ENCODE measurements at regions not wholly inside any gene's neighbourhood (a gene's known extent, or its start where the extent isn't known, plus 50 kb on each side); places are given as distances from the start of the nearest gene placed in this dataset.

GRCh38 chr18:76195601-76196000 is 299.4 kb downstream of the ZNF516 start:
- H3K36me3 ChIP-seq (replicated peaks; ENCODE audit: insufficient read depth, low read length) = no peaks in the 10 kb centered on the region
- H3K9me2 ChIP-seq (replicated peaks; ENCODE audit: insufficient read depth, low read length) = no peaks in the 10 kb centered on the region
- no peak for TF ChIP-seq CTCF (IDR thresholded peaks at IDR 0.05; ENCODE audit: low read length)
- TF ChIP-seq EZH2phosphoT487 (IDR thresholded peaks at IDR 0.05; ENCODE audit: low read length) = no peak
- no peak for TF ChIP-seq EZH2 (optimal IDR thresholded peaks at IDR 0.05; ENCODE audit: low read depth, low read length)
- H3K4me2 ChIP-seq (ENCODE audit: low read depth, low read length) = no peak overlapping the region
- H4K20me1 ChIP-seq (ENCODE audit: insufficient read depth, low read length) = no peaks in the 10 kb centered on the region
- no peak overlapping the region for H3K9ac ChIP-seq (ENCODE audit: low read length)
- no peaks in the 10 kb centered on the region for H3K9me3 ChIP-seq (replicated peaks; ENCODE audit: insufficient read depth, low read length)
- H3F3A ChIP-seq (ENCODE audit: insufficient read depth, low read length) = no peaks in the 10 kb centered on the region
- H3K79me2 ChIP-seq (ENCODE audit: low read length) = no peaks in the 10 kb centered on the region
- H3K27ac ChIP-seq (ENCODE audit: low read length) = no peak overlapping the region
- no peaks in the 10 kb centered on the region for H3K4me1 ChIP-seq (ENCODE audit: low read length)
- H3K27me3 ChIP-seq (replicated peaks; ENCODE audit: insufficient read depth, low read length) = no peaks in the 10 kb centered on the region
- H3K4me3 ChIP-seq (ENCODE audit: low read length) = no peak overlapping the region
- H2AFZ ChIP-seq (ENCODE audit: low read length) = no peak overlapping the region
- no peak for DNase-seq

GRCh38 chr18:76188097-76188496 is 306.9 kb downstream of the ZNF516 start:
- no peaks in the 10 kb centered on the region for H3K9me2 ChIP-seq (replicated peaks; ENCODE audit: insufficient read depth, low read length)
- H3K4me3 ChIP-seq (ENCODE audit: low read length) = no peak overlapping the region
- H3K9me3 ChIP-seq (replicated peaks; ENCODE audit: insufficient read depth, low read length) = no peaks in the 10 kb centered on the region
- no peak overlapping the region for H2AFZ ChIP-seq (ENCODE audit: low read length)
- no peaks in the 10 kb centered on the region for H3K79me2 ChIP-seq (ENCODE audit: low read length)
- H3K36me3 ChIP-seq (replicated peaks; ENCODE audit: insufficient read depth, low read length) = no peaks in the 10 kb centered on the region
- H4K20me1 ChIP-seq (ENCODE audit: insufficient read depth, low read length) = no peaks in the 10 kb centered on the region
- H3K27ac ChIP-seq (ENCODE audit: low read length) = no peak overlapping the region
- TF ChIP-seq EZH2phosphoT487 (IDR thresholded peaks at IDR 0.05; ENCODE audit: low read length) (no peak), CTCF (IDR thresholded peaks at IDR 0.05; ENCODE audit: low read length) (no peak)
- H3K9ac ChIP-seq (ENCODE audit: low read length) = no peak overlapping the region
- DNase-seq = no peak
- no peaks in the 10 kb centered on the region for H3K4me1 ChIP-seq (ENCODE audit: low read length)
- no peaks in the 10 kb centered on the region for H3F3A ChIP-seq (ENCODE audit: insufficient read depth, low read length)
- H3K27me3 ChIP-seq (replicated peaks; ENCODE audit: insufficient read depth, low read length) = no peaks in the 10 kb centered on the region
- no peak overlapping the region for H3K4me2 ChIP-seq (ENCODE audit: low read depth, low read length)

GRCh38 chr18:76179257-76179656 is 315.8 kb downstream of the ZNF516 start:
- DNase-seq = no peak
- Histone ChIP-seq H3K27ac (ENCODE audit: low read length) (no peak overlapping the region), H3K4me1 (ENCODE audit: low read length) (no peaks in the 10 kb centered on the region), H3K27me3 (replicated peaks; ENCODE audit: insufficient read depth, low read length) (no peaks in the 10 kb centered on the region), H3K36me3 (replicated peaks; ENCODE audit: insufficient read depth, low read length) (no peaks in the 10 kb centered on the region), H3F3A (ENCODE audit: insufficient read depth, low read length) (no peaks in the 10 kb centered on the region), H4K20me1 (ENCODE audit: insufficient read depth, low read length) (no peaks in the 10 kb centered on the region), H2AFZ (ENCODE audit: low read length) (no peak overlapping the region), H3K9me3 (replicated peaks; ENCODE audit: insufficient read depth, low read length) (no peaks in the 10 kb centered on the region), H3K79me2 (ENCODE audit: low read length) (no peaks in the 10 kb centered on the region), H3K4me2 (ENCODE audit: low read depth, low read length) (no peak overlapping the region), H3K9me2 (replicated peaks; ENCODE audit: insufficient read depth, low read length) (no peaks in the 10 kb centered on the region), H3K4me3 (ENCODE audit: low read length) (no peak overlapping the region), H3K9ac (ENCODE audit: low read length) (no peak overlapping the region)
- TF ChIP-seq EZH2 (optimal IDR thresholded peaks at IDR 0.05; ENCODE audit: low read depth, low read length) (no peak), EZH2phosphoT487 (IDR thresholded peaks at IDR 0.05; ENCODE audit: low read length) (no peak), CTCF (IDR thresholded peaks at IDR 0.05; ENCODE audit: low read length) (no peak)
